Keratinocyte (primary cell): ENCODE measurements at regions not wholly inside any gene's neighbourhood (a gene's known extent, or its start where the extent isn't known, plus 50 kb on each side); places are given as distances from the start of the nearest gene placed in this dataset.

Source experiments
- DNase-seq: peaks from one replicate; pipeline ENCODE4 v3.0.0-alpha.2; 2011; ENCODE audit warnings: low read depth, missing footprints, low spot score
- FAIRE-seq: peaks from 2 replicates; lab custom pipeline; 2011; peaks lifted over from hg19 to GRCh38; lab: Jason Lieb, UNC
- H2AFZ ChIP-seq: 2 replicates; pipeline ENCODE4 v1.6.0; 2012; ENCODE audit warnings: low read length, control low read depth, inconsistent platforms; ENCODE audit not compliant: control insufficient read depth
- H3K27ac ChIP-seq: 2 replicates; pipeline ENCODE4 v1.5.1; 2011; ENCODE audit warnings: low read length; ENCODE audit not compliant: control insufficient read depth, insufficient read depth
- H3K27me3 ChIP-seq: 3 replicates; pipeline ENCODE4 v1.6.0; 2011; ENCODE audit warnings: low read length; ENCODE audit not compliant: control insufficient read depth, insufficient read depth; ENCODE audit errors: extremely low read depth
- H3K36me3 ChIP-seq, 2 experiments: 2 replicates in 1 of 2; 3 replicates in 1 of 2; pipeline ENCODE4 v1.5.1; 2011; ENCODE audit warnings: low read length in 2 of 2, mild to moderate bottlenecking in 1 of 2; ENCODE audit not compliant: control insufficient read depth in 2 of 2, insufficient read depth in 2 of 2; ENCODE audit errors: extremely low read depth in 1 of 2
- H3K4me1 ChIP-seq: 3 replicates; pipeline ENCODE4 v1.5.1; 2011; ENCODE audit warnings: low read length; ENCODE audit not compliant: control insufficient read depth, insufficient read depth; ENCODE audit errors: extremely low read depth
- H3K4me2 ChIP-seq: 3 replicates; pipeline ENCODE4 v1.6.0; 2011; ENCODE audit warnings: low read depth, low read length; ENCODE audit not compliant: control insufficient read depth, insufficient read depth; ENCODE audit errors: extremely low read depth
- H3K4me3 ChIP-seq, 3 experiments: fragments of 200-600 bp in 1 of 3; sonication (generic) in 1 of 3; 2 replicates in 2 of 3; 3 replicates in 1 of 3; pipeline ENCODE4 v1.5.1; 2011 to 2016; ENCODE audit warnings: low read length in 3 of 3, mild to moderate bottlenecking in 3 of 3, control low read depth in 2 of 3, inconsistent platforms in 1 of 3, low read depth in 1 of 3, mixed read lengths in 1 of 3, mixed run types in 1 of 3, moderate library complexity in 1 of 3; ENCODE audit not compliant: control insufficient read depth in 2 of 3, insufficient read depth in 2 of 3; ENCODE audit errors: extremely low read depth in 1 of 3
- H3K79me2 ChIP-seq: 2 replicates; pipeline ENCODE4 v1.6.0; 2012; ENCODE audit warnings: low read length; ENCODE audit not compliant: control insufficient read depth, insufficient read depth
- H3K9ac ChIP-seq: 3 replicates; pipeline ENCODE4 v1.6.0; 2011; ENCODE audit warnings: low read length; ENCODE audit not compliant: control insufficient read depth, insufficient read depth; ENCODE audit errors: extremely low read depth
- H3K9me1 ChIP-seq: 3 replicates; pipeline ENCODE4 v1.6.0; 2011; ENCODE audit warnings: low read length; ENCODE audit not compliant: control insufficient read depth, insufficient read depth; ENCODE audit errors: extremely low read depth
- H3K9me3 ChIP-seq: 2 replicates; pipeline ENCODE4 v1.5.1; 2012; ENCODE audit warnings: low read depth, low read length; ENCODE audit not compliant: control insufficient read depth
- H4K20me1 ChIP-seq: 3 replicates; pipeline ENCODE4 v1.6.0; 2011; ENCODE audit warnings: low read length; ENCODE audit not compliant: control insufficient read depth, insufficient read depth; ENCODE audit errors: extremely low read depth
- CTCF ChIP-seq, 3 experiments: IDR thresholded peaks in 1 of 3; conservative IDR thresholded peaks in 1 of 3; optimal IDR thresholded peaks in 1 of 3; 2 replicates in 2 of 3; 3 replicates in 1 of 3; pipeline versions ENCODE3 to v1.5.1; 2011; ENCODE audit warnings: low read length in 3 of 3, mild to moderate bottlenecking in 3 of 3, moderate library complexity in 2 of 3, control low read depth in 1 of 3, inconsistent platforms in 1 of 3; ENCODE audit not compliant: insufficient read depth in 2 of 3; ENCODE audit errors: extremely low read depth in 1 of 3
- EZH2 ChIP-seq: IDR thresholded peaks from one replicate; pipeline ENCODE4 v1.6.1; 2012; ENCODE audit warnings: inconsistent platforms, mild to moderate bottlenecking, low read length, moderate library complexity
- dilution Hi-C: fragments of 300-500 bp; cut with MboI; formaldehyde crosslinking; loops from one replicate; pipeline ENCODE4 v1.7.0; 2020; ENCODE audit warnings: low sequenced_read_pairs; ENCODE audit not compliant: extremely low pct_ligation_motif_present

DNA sequence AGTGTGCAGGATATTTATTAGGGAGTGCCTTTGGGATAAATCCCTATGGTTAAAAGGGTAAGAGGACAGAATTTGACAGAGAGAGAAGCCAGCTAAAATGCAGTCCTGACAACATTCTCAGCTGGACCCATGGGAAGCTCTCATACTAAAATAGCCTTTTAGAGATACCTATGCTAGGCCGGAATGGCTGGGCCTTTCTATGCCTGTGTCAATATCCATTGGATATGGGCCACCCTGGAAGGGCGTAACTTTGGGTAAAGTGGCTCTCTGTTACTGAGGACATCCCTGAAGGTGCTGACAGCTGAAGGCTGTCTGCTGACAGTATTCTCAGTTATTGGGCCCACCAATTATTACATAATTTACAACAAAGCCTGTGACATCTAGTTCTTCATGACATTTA, 613.0 kb upstream of the B3GALT2 start:
- no peak for TF ChIP-seq EZH2
- no peak for TF ChIP-seq CTCF (optimal IDR thresholded peaks at IDR 0.05 in 1 of 3, IDR thresholded peaks at IDR 0.05 in 1 of 3, conservative IDR thresholded peaks at IDR 0.05 in 1 of 3; ENCODE audit: extremely low read depth in 1 of 3, insufficient read depth in 2 of 3, low read length in 3 of 3)
- H3K79me2 ChIP-seq, result no peaks in the 10 kb centered on the region
- FAIRE-seq, result no peak

DNA sequence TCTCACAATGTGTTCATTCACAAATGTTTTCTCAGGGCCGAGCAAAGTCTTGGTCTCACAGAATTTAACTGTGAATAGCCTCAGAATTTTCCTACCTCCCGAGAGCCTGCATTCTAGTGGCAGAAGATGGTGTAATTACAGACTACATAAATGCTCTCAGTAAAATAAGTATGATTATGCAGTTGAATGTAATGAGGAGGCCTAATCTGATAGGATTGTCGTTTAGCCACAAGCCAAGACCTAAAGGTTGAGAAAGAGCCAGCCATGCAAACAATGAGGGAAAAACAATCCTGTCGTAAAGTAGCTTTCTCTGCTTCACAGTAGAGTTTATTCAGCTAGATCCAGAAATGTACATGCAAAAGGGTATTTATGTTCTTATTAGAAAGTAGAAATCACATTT, 607.8 kb upstream of the B3GALT2 start:
- no peak for FAIRE-seq
- H3K27ac ChIP-seq, result no peak overlapping the region
- TF ChIP-seq EZH2 (no peak), CTCF (optimal IDR thresholded peaks at IDR 0.05 in 1 of 3, IDR thresholded peaks at IDR 0.05 in 1 of 3, conservative IDR thresholded peaks at IDR 0.05 in 1 of 3; ENCODE audit: extremely low read depth in 1 of 3, insufficient read depth in 2 of 3, low read length in 3 of 3) (no peak)
- no peak overlapping the region for H3K9ac ChIP-seq
- no peaks in the 10 kb centered on the region for H3K9me1 ChIP-seq
- H3K4me3 ChIP-seq, result no peak overlapping the region
- H3K79me2 ChIP-seq, result no peaks in the 10 kb centered on the region
- no peaks in the 10 kb centered on the region for H3K27me3 ChIP-seq
- DNase-seq, result no peak
- H2AFZ ChIP-seq, result no peak overlapping the region
- dilution Hi-C loops, result no loop called here
- H3K9me3 ChIP-seq, result no peaks in the 10 kb centered on the region
- H3K4me2 ChIP-seq, result no peak overlapping the region
- H3K36me3 ChIP-seq, result no peaks in the 10 kb centered on the region
- no peaks in the 10 kb centered on the region for H3K4me1 ChIP-seq
- H4K20me1 ChIP-seq, result no peaks in the 10 kb centered on the region

More for the DNA sequence above, 613.0 kb upstream of the B3GALT2 start:
- Histone ChIP-seq H3K27me3 (no peaks in the 10 kb centered on the region), H3K36me3 (no peaks in the 10 kb centered on the region), H3K4me1 (no peaks in the 10 kb centered on the region), H3K9me3 (no peaks in the 10 kb centered on the region), H4K20me1 (no peaks in the 10 kb centered on the region), H3K27ac (no peak overlapping the region), H3K4me3 (no peak overlapping the region), H3K9me1 (no peaks in the 10 kb centered on the region), H3K9ac (no peak overlapping the region), H3K4me2 (no peak overlapping the region), H2AFZ (no peak overlapping the region)
- dilution Hi-C loops, result no loop called here
- no peak for DNase-seq
